SK-N-SH (cell line): ENCODE measurements at regions not wholly inside any gene's neighbourhood (a gene's known extent, or its start where the extent isn't known, plus 50 kb on each side); places are given as distances from the start of the nearest gene placed in this dataset.

Experiments
- EZH2phosphoT487 ChIP-seq: fragments of 200-600 bp; sonication (generic); IDR thresholded peaks from 2 replicates; pipeline ENCODE4 v1.6.1; 2017; ENCODE audit warnings: low read depth, mixed run types, mild to moderate bottlenecking, antibody characterized with exemption, moderate library complexity, borderline replicate concordance
- FOXJ3 ChIP-seq: sonication (generic); formaldehyde crosslinking; IDR thresholded peaks from 2 replicates; pipeline ENCODE4 v1.5.1; 2020; ENCODE audit warnings: mild to moderate bottlenecking, missing genetic modification reagents
- GABPA ChIP-seq: IDR thresholded peaks from 2 replicates; pipeline ENCODE4 v1.4.0; 2012; ENCODE audit warnings: low read depth, mild to moderate bottlenecking
- JUND ChIP-seq: IDR thresholded peaks from 2 replicates; pipeline ENCODE4 v1.4.0; 2012
- POLR2AphosphoS5 ChIP-seq: IDR thresholded peaks from 2 replicates; pipeline ENCODE4 v1.6.1; 2012; ENCODE audit warnings: low read depth, low read length
- RAD21 ChIP-seq: IDR thresholded peaks from 2 replicates; pipeline ENCODE4 v1.6.1; 2012; ENCODE audit warnings: mild to moderate bottlenecking, low read length
- RCOR1 ChIP-seq: fragments of 150-350 bp; IDR thresholded peaks from 2 replicates; pipeline ENCODE4 v1.6.1; 2017; ENCODE audit warnings: antibody characterized with exemption, low read length
- TF ChIP-seq, protein P1 (sequence below): fragments of 200-600 bp; sonication (generic); IDR thresholded peaks from 2 replicates; pipeline ENCODE4 v1.6.1; 2017; ENCODE audit warnings: antibody characterized with exemption, mild to moderate bottlenecking, moderate library complexity
- TF ChIP-seq, protein P2 (sequence below): IDR thresholded peaks from 2 replicates; pipeline ENCODE4 v1.4.0; 2012; ENCODE audit warnings: low read depth, borderline replicate concordance
- TF ChIP-seq, protein P3 (sequence below): fragments of 150-350 bp; IDR thresholded peaks from 2 replicates; pipeline ENCODE4 v1.6.1; 2017; ENCODE audit warnings: antibody characterized with exemption, low read length, low read depth, borderline replicate concordance
- TF ChIP-seq, protein P4 (sequence below): IDR thresholded peaks from 2 replicates; pipeline ENCODE4 v1.4.0; 2012; ENCODE audit warnings: low read depth

DNA sequence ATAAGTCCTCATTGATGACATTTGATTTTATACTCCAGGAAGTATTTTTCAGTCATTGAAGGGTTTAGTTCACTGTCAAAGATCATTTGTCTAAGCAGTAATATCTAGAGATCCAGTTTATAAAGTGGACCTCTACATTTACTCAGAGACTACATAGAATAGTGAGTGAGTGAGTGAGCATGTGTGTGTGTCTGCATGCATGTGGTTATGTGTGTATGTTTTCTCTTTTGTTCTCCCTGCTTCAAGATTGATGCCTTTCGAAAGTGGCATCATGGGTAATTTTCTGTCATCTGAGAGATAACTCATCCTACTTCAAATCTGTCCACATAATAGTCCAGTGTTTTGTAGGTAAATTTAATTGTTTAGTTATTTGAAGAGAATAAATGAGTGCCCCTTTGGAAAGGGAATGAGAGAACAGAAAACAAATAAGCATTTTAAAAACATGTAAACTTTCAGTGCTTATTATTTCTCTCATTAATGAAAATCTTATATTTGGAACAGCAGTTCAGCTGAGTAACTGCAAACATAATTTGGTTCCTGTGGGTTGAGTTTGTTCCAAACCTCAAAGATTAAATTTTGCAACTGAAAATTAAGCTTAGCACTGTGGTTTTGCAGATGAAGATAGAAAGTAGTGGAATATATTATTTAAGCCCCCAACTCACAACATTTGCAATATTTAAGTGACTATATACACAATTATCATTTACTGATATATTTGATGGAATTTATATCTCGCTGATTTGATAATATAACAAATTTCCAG lies 1295.1 kb upstream of the C9orf72 start:
- TF ChIP-seq EZH2phosphoT487 = no peak
- TF ChIP-seq, protein P1, sequence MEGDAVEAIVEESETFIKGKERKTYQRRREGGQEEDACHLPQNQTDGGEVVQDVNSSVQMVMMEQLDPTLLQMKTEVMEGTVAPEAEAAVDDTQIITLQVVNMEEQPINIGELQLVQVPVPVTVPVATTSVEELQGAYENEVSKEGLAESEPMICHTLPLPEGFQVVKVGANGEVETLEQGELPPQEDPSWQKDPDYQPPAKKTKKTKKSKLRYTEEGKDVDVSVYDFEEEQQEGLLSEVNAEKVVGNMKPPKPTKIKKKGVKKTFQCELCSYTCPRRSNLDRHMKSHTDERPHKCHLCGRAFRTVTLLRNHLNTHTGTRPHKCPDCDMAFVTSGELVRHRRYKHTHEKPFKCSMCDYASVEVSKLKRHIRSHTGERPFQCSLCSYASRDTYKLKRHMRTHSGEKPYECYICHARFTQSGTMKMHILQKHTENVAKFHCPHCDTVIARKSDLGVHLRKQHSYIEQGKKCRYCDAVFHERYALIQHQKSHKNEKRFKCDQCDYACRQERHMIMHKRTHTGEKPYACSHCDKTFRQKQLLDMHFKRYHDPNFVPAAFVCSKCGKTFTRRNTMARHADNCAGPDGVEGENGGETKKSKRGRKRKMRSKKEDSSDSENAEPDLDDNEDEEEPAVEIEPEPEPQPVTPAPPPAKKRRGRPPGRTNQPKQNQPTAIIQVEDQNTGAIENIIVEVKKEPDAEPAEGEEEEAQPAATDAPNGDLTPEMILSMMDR = no peak
- no peak for TF ChIP-seq GABPA
- no peak for TF ChIP-seq JUND
- TF ChIP-seq, protein P2, sequence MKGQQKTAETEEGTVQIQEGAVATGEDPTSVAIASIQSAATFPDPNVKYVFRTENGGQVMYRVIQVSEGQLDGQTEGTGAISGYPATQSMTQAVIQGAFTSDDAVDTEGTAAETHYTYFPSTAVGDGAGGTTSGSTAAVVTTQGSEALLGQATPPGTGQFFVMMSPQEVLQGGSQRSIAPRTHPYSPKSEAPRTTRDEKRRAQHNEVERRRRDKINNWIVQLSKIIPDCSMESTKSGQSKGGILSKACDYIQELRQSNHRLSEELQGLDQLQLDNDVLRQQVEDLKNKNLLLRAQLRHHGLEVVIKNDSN = no peak
- TF ChIP-seq POLR2AphosphoS5 = no peak
- no peak for TF ChIP-seq FOXJ3 (CRISPR knock-in tag)
- TF ChIP-seq, protein P3, sequence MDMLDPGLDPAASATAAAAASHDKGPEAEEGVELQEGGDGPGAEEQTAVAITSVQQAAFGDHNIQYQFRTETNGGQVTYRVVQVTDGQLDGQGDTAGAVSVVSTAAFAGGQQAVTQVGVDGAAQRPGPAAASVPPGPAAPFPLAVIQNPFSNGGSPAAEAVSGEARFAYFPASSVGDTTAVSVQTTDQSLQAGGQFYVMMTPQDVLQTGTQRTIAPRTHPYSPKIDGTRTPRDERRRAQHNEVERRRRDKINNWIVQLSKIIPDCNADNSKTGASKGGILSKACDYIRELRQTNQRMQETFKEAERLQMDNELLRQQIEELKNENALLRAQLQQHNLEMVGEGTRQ = no peak
- TF ChIP-seq RAD21 = no peak
- TF ChIP-seq, protein P4, sequence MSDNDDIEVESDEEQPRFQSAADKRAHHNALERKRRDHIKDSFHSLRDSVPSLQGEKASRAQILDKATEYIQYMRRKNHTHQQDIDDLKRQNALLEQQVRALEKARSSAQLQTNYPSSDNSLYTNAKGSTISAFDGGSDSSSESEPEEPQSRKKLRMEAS = no peak
- no peak for TF ChIP-seq RCOR1
